GM23248 (cell line): ENCODE measurements at regions not wholly inside any gene's neighbourhood (a gene's known extent, or its start where the extent isn't known, plus 50 kb on each side); places are given as distances from the start of the nearest gene placed in this dataset.

Experiments used
- EZH2 ChIP-seq: fragments of 200-600 bp; sonication (generic); IDR thresholded peaks from 2 replicates; pipeline ENCODE4 v1.6.1; 2018; ENCODE audit warnings: antibody characterized with exemption, mild to moderate bottlenecking; ENCODE audit not compliant: insufficient read depth, poor library complexity, severe bottlenecking
- EZH2phosphoT487 ChIP-seq: fragments of 200-600 bp; sonication (generic); IDR thresholded peaks from 2 replicates; pipeline ENCODE4 v1.6.1; 2018; ENCODE audit warnings: antibody characterized with exemption, moderate library complexity, mild to moderate bottlenecking, low read depth; ENCODE audit not compliant: insufficient read depth

- TF ChIP-seq EZH2 (no peak), EZH2phosphoT487 (no peak)
These were observed 281.3 kb downstream of the TDRD15 start for GRCh38 chr2:21404827-21405625.
